MM.1S (cell line): ENCODE measurements at regions not wholly inside any gene's neighbourhood (a gene's known extent, or its start where the extent isn't known, plus 50 kb on each side); places are given as distances from the start of the nearest gene placed in this dataset.

Experiments used
- DNase-seq: peaks from one replicate; pipeline ENCODE4 v3.0.0-alpha.2; 2015
- H2AFZ ChIP-seq: fragments of 300-600 bp; sonication (generic); 2 replicates; pipeline ENCODE4 v1.6.0; 2016; ENCODE audit warnings: antibody characterized with exemption, low read length
- H3F3A ChIP-seq: fragments of 300-600 bp; sonication (generic); 2 replicates; pipeline ENCODE4 v1.6.1; 2016; ENCODE audit warnings: mild to moderate bottlenecking, antibody characterized with exemption, low read length, moderate library complexity, mixed read lengths; ENCODE audit not compliant: insufficient read depth
- H3K27ac ChIP-seq: fragments of 300-600 bp; sonication (generic); 2 replicates; pipeline ENCODE4 v1.5.1; 2016; ENCODE audit warnings: mild to moderate bottlenecking, low read length
- H3K27me3 ChIP-seq: fragments of 300-600 bp; sonication (generic); replicated peaks from 2 replicates; pipeline ENCODE4 v1.6.0; 2016; ENCODE audit warnings: low read length; ENCODE audit not compliant: insufficient read depth
- H3K36me3 ChIP-seq: fragments of 300-600 bp; sonication (generic); replicated peaks from 2 replicates; pipeline ENCODE4 v1.6.1; 2016; ENCODE audit warnings: mild to moderate bottlenecking, low read length, mixed read lengths; ENCODE audit not compliant: insufficient read depth
- H3K4me1 ChIP-seq: fragments of 300-600 bp; sonication (generic); 2 replicates; pipeline ENCODE4 v1.6.1; 2016; ENCODE audit warnings: low read length, mixed read lengths
- H3K4me2 ChIP-seq: fragments of 300-600 bp; sonication (generic); 2 replicates; pipeline ENCODE4 v1.6.0; 2016; ENCODE audit warnings: low read depth, low read length
- H3K4me3 ChIP-seq: fragments of 300-600 bp; sonication (generic); 2 replicates; pipeline ENCODE4 v1.5.1; 2016; ENCODE audit warnings: low read length, mixed read lengths
- H3K79me2 ChIP-seq: fragments of 300-600 bp; sonication (generic); 2 replicates; pipeline ENCODE4 v1.6.1; 2016; ENCODE audit warnings: mixed run types, low read length, mixed read lengths
- H3K9ac ChIP-seq: fragments of 300-600 bp; sonication (generic); 2 replicates; pipeline ENCODE4 v1.6.1; 2016; ENCODE audit warnings: low read length, mixed read lengths
- H3K9me2 ChIP-seq: fragments of 300-600 bp; sonication (generic); replicated peaks from 2 replicates; pipeline ENCODE4 v1.6.1; 2016; ENCODE audit warnings: mild to moderate bottlenecking, low read length, mixed read lengths; ENCODE audit not compliant: insufficient read depth
- H3K9me3 ChIP-seq: fragments of 300-600 bp; sonication (generic); replicated peaks from 2 replicates; pipeline ENCODE4 v1.6.1; 2016; ENCODE audit warnings: mild to moderate bottlenecking, low read length, mixed read lengths; ENCODE audit not compliant: insufficient read depth
- H4K20me1 ChIP-seq: fragments of 300-600 bp; sonication (generic); 2 replicates; pipeline ENCODE4 v1.6.1; 2016; ENCODE audit warnings: mild to moderate bottlenecking, low read length, moderate library complexity, mixed read lengths; ENCODE audit not compliant: insufficient read depth
- EZH2 ChIP-seq: fragments of 300-600 bp; sonication (generic); optimal IDR thresholded peaks from 2 replicates; pipeline ENCODE3; 2017; ENCODE audit warnings: low read depth, mild to moderate bottlenecking, antibody characterized with exemption, low read length, mixed read lengths
- EZH2phosphoT487 ChIP-seq: fragments of 300-600 bp; sonication (generic); IDR thresholded peaks from 2 replicates; pipeline ENCODE4 v1.6.1; 2018; ENCODE audit warnings: antibody characterized with exemption, low read length
- TF ChIP-seq, protein P1 (sequence below): fragments of 300-600 bp; sonication (generic); IDR thresholded peaks from 2 replicates; pipeline ENCODE4 v1.5.1; 2016; ENCODE audit warnings: antibody characterized with exemption, low read length, mixed read lengths

- Histone ChIP-seq H2AFZ (no peak overlapping the region), H3K27me3 (no peaks in the 10 kb centered on the region), H4K20me1 (no peaks in the 10 kb centered on the region), H3K36me3 (no peaks in the 10 kb centered on the region), H3K27ac (no peak overlapping the region), H3K4me1 (no peaks in the 10 kb centered on the region), H3K79me2 (no peaks in the 10 kb centered on the region), H3K4me2 (no peak overlapping the region), H3F3A (no peaks in the 10 kb centered on the region), H3K4me3 (no peak overlapping the region), H3K9me3 (no peaks in the 10 kb centered on the region), H3K9ac (no peak overlapping the region), H3K9me2 (no peaks in the 10 kb centered on the region)
- no peak for DNase-seq
- TF ChIP-seq, protein P1, sequence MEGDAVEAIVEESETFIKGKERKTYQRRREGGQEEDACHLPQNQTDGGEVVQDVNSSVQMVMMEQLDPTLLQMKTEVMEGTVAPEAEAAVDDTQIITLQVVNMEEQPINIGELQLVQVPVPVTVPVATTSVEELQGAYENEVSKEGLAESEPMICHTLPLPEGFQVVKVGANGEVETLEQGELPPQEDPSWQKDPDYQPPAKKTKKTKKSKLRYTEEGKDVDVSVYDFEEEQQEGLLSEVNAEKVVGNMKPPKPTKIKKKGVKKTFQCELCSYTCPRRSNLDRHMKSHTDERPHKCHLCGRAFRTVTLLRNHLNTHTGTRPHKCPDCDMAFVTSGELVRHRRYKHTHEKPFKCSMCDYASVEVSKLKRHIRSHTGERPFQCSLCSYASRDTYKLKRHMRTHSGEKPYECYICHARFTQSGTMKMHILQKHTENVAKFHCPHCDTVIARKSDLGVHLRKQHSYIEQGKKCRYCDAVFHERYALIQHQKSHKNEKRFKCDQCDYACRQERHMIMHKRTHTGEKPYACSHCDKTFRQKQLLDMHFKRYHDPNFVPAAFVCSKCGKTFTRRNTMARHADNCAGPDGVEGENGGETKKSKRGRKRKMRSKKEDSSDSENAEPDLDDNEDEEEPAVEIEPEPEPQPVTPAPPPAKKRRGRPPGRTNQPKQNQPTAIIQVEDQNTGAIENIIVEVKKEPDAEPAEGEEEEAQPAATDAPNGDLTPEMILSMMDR: no peak
- TF ChIP-seq EZH2: no peak
- TF ChIP-seq EZH2phosphoT487: no peak
Measured at GRCh38 chrX:15931362-15931761, 76.7 kb upstream of the AP1S2 start.

DNA sequence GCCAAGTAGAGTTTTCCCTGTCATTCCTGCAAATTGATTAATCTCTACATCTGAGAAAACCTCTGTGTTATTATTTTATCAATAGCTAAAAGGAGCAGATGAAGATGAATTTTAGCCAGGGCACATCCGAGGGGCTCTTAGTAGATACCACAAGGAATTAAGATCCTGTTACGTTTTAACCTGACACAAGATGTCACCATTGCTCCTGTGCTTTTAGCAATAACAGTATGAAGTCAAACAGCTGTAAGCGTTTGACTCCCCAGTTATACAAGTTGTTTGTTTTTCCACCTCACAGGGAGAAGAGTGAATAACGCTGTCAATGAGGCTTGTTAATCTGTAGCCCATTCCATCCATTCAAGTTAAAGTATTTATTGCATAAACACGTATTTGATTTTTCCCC is 76.0 kb upstream of the AP1S2 start:
- TF ChIP-seq, protein P1: no peak
- TF ChIP-seq EZH2phosphoT487: no peak
- H3K4me2 ChIP-seq: no peak overlapping the region
- H3K9me2 ChIP-seq: no peaks in the 10 kb centered on the region
- H3K36me3 ChIP-seq: no peaks in the 10 kb centered on the region
- no peaks in the 10 kb centered on the region for H3F3A ChIP-seq
- DNase-seq: no peak
- H3K9ac ChIP-seq: no peak overlapping the region
- no peaks in the 10 kb centered on the region for H4K20me1 ChIP-seq
- H3K4me1 ChIP-seq: no peaks in the 10 kb centered on the region
- H3K27me3 ChIP-seq: no peaks in the 10 kb centered on the region
- H2AFZ ChIP-seq: no peak overlapping the region
- H3K79me2 ChIP-seq: no peaks in the 10 kb centered on the region
- no peaks in the 10 kb centered on the region for H3K9me3 ChIP-seq
- no peak overlapping the region for H3K27ac ChIP-seq
- no peak overlapping the region for H3K4me3 ChIP-seq

DNA sequence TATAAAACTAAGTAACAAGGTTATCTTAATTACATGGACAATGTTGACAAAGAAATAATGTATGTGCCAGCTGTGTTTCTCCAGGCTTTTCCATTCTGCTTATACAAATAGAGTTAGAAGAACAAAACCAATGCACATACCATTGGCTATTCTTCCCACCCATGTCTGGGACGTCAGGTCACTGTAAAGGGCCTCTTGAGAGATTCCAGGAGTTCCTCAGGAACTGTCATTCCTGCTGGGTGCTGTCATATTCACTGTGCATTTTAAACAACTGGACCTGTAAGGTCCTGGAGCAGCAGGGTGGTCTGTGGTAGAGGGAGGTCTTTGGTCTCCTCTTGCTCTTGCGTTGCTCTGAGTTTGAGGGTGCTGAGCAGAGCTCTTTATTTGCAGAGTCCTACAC is 74.6 kb upstream of the AP1S2 start:
- no peaks in the 10 kb centered on the region for H3F3A ChIP-seq
- H4K20me1 ChIP-seq: no peaks in the 10 kb centered on the region
- no peaks in the 10 kb centered on the region for H3K27me3 ChIP-seq
- H3K9me3 ChIP-seq: no peaks in the 10 kb centered on the region
- TF ChIP-seq, protein P1: no peak
- TF ChIP-seq EZH2phosphoT487 (no peak), EZH2 (no peak)
- no peak overlapping the region for H3K4me2 ChIP-seq
- H3K27ac ChIP-seq: no peak overlapping the region
- H3K9me2 ChIP-seq: no peaks in the 10 kb centered on the region
- H3K4me1 ChIP-seq: no peaks in the 10 kb centered on the region
- H3K79me2 ChIP-seq: no peaks in the 10 kb centered on the region
- no peak overlapping the region for H3K4me3 ChIP-seq
- no peaks in the 10 kb centered on the region for H3K36me3 ChIP-seq
- no peak overlapping the region for H2AFZ ChIP-seq
- DNase-seq: no peak
- no peak overlapping the region for H3K9ac ChIP-seq

GRCh38 chrX:15926622-15927021 is 72.0 kb upstream of the AP1S2 start:
- no peaks in the 10 kb centered on the region for H3K27me3 ChIP-seq
- no peaks in the 10 kb centered on the region for H3K36me3 ChIP-seq

More at GRCh38 chrX:15926622-15927021, 72.0 kb upstream of the AP1S2 start:
- Histone ChIP-seq H2AFZ (no peak overlapping the region), H3K4me1 (no peaks in the 10 kb centered on the region), H4K20me1 (no peaks in the 10 kb centered on the region), H3K4me2 (no peak overlapping the region), H3K4me3 (no peak overlapping the region), H3K9ac (no peak overlapping the region), H3K27ac (no peak overlapping the region), H3K9me3 (no peaks in the 10 kb centered on the region), H3F3A (no peaks in the 10 kb centered on the region), H3K79me2 (no peaks in the 10 kb centered on the region), H3K9me2 (no peaks in the 10 kb centered on the region)
- TF ChIP-seq, protein P1: no peak
- TF ChIP-seq EZH2phosphoT487 (no peak), EZH2 (no peak)
- DNase-seq: no peak
